ENCODE measurements at regions not wholly inside any gene's neighbourhood (a gene's known extent, or its start where the extent isn't known, plus 50 kb on each side); places are given as distances from the start of the nearest gene placed in this dataset.

- TF ChIP-seq CTCF (IDR thresholded peaks at IDR 0.05) (no peak), POLR2A (IDR thresholded peaks at IDR 0.05) (no peak)
- intact Hi-C loops (cut with DNase I) = no loop called here
- DNase-seq = no peak
- H3K27me3 ChIP-seq = no peaks in the 10 kb centered on the region
- no peak overlapping the region for H3K27ac ChIP-seq
- no peaks in the 10 kb centered on the region for H3K36me3 ChIP-seq (replicated peaks in 1 of 2)
- 69 to 85% (median 81%) methylated on average over 7 of the region's 7 CpGs for WGBS, 4 donors
- H3K4me3 ChIP-seq = no peak overlapping the region
- H3K4me1 ChIP-seq (replicated peaks in 1 of 2) = no peaks in the 10 kb centered on the region
- no peaks in the 10 kb centered on the region for H3K9me3 ChIP-seq (replicated peaks in 1 of 3)
Observed at GRCh38 chr21:35376406-35377135, 327.5 kb upstream of the RUNX1 start.

- no peaks in the 10 kb centered on the region for H3K36me3 ChIP-seq (replicated peaks in 1 of 2)
- DNase-seq = no peak
- no peak overlapping the region for H3K4me3 ChIP-seq
- peaks cover 5% of the 10 kb centered on the region for H3K27me3 ChIP-seq
- intact Hi-C loops (cut with DNase I) = no loop called here
- H3K27ac ChIP-seq = no peak overlapping the region
- 90 to 100% (median 93%) methylated on average over 1 of the region's 1 CpG for WGBS, 4 donors
- no peaks in the 10 kb centered on the region for H3K4me1 ChIP-seq (replicated peaks in 1 of 2)
- H3K9me3 ChIP-seq (replicated peaks in 1 of 3) = no peaks in the 10 kb centered on the region
- TF ChIP-seq POLR2A (IDR thresholded peaks at IDR 0.05) = no peak
- no peak for TF ChIP-seq CTCF (IDR thresholded peaks at IDR 0.05)
Observed at GRCh38 chr21:35375115-35375514, 326.0 kb upstream of the RUNX1 start.

- Histone ChIP-seq H3K9me3 (replicated peaks in 1 of 3) (no peaks in the 10 kb centered on the region), H3K4me3 (no peak overlapping the region), H3K27ac (no peak overlapping the region), H3K4me1 (replicated peaks in 1 of 2) (no peaks in the 10 kb centered on the region), H3K36me3 (replicated peaks in 1 of 2) (no peaks in the 10 kb centered on the region), H3K27me3 (peaks cover 5% of the 10 kb centered on the region)
- intact Hi-C loops (cut with DNase I) = no loop called here
- TF ChIP-seq POLR2A (IDR thresholded peaks at IDR 0.05) (no peak), CTCF (IDR thresholded peaks at IDR 0.05) (no peak)
- DNase-seq = no peak
- WGBS, 4 donors = 66 to 80% (median 76%) methylated on average over 2 of the region's 2 CpGs
Observed at GRCh38 chr21:35373998-35374397, 324.9 kb upstream of the RUNX1 start.

GRCh38 chr21:35372201-35372600 lies 323.1 kb upstream of the RUNX1 start:
- Histone ChIP-seq H3K36me3 (replicated peaks in 1 of 2) (no peaks in the 10 kb centered on the region), H3K4me3 (no peak overlapping the region), H3K9me3 (replicated peaks in 1 of 3) (no peaks in the 10 kb centered on the region), H3K27ac (no peak overlapping the region), H3K4me1 (replicated peaks in 1 of 2) (no peaks in the 10 kb centered on the region), H3K27me3 (peaks cover 5% of the 10 kb centered on the region)
- intact Hi-C loops (cut with DNase I) = no loop called here
- TF ChIP-seq POLR2A (IDR thresholded peaks at IDR 0.05) (no peak), CTCF (IDR thresholded peaks at IDR 0.05) (no peak)
- 86 to 90% (median 87%) methylated on average over 5 of the region's 5 CpGs for WGBS, 4 donors
- DNase-seq = no peak

All from adrenal gland (tissue), 9 donors.